Endothelial cell (in vitro differentiated cells): ENCODE measurements at regions not wholly inside any gene's neighbourhood (a gene's known extent, or its start where the extent isn't known, plus 50 kb on each side); places are given as distances from the start of the nearest gene placed in this dataset.

Experiments
- DNase-seq: peaks from one replicate; pipeline ENCODE4 v3.0.0; 2021; ENCODE audit warnings: low spot score
- H3K27ac Mint-ChIP-seq: one replicate; pipeline ENCODE4 v1.8.0; 2021; ENCODE audit warnings: mixed read lengths, inconsistent platforms; ENCODE audit not compliant: unreplicated experiment
- H3K27me3 Mint-ChIP-seq: one replicate; pipeline ENCODE4 v1.8.0; 2021; ENCODE audit warnings: mild to moderate bottlenecking, moderate library complexity, mixed read lengths, inconsistent platforms; ENCODE audit not compliant: unreplicated experiment
- H3K36me3 Mint-ChIP-seq: one replicate; pipeline ENCODE4 v1.8.0; 2021; ENCODE audit warnings: mild to moderate bottlenecking, low read depth, mixed read lengths, inconsistent platforms; ENCODE audit not compliant: unreplicated experiment
- H3K4me1 Mint-ChIP-seq: one replicate; pipeline ENCODE4 v1.8.0; 2021; ENCODE audit warnings: mild to moderate bottlenecking, mixed read lengths, inconsistent platforms; ENCODE audit not compliant: unreplicated experiment
- H3K4me3 Mint-ChIP-seq: one replicate; pipeline ENCODE4 v1.8.0; 2021; ENCODE audit warnings: mild to moderate bottlenecking, mixed read lengths, inconsistent platforms; ENCODE audit not compliant: unreplicated experiment
- H3K9me3 Mint-ChIP-seq: one replicate; pipeline ENCODE4 v1.8.0; 2021; ENCODE audit warnings: mixed read lengths, inconsistent platforms; ENCODE audit not compliant: unreplicated experiment
- CTCF ChIP-seq: fragments of 200-600 bp; sonication (generic); IDR thresholded peaks from one replicate; pipeline ENCODE4 v1.5.0; 2021; ENCODE audit warnings: antibody characterized with exemption; ENCODE audit not compliant: unreplicated experiment

- Mint-ChIP-seq H3K27me3 (peaks cover 6% of the 10 kb centered on the region), H3K36me3 (no peaks in the 10 kb centered on the region), H3K4me1 (peaks cover 54% of the 10 kb centered on the region), H3K27ac (no peak overlapping the region), H3K9me3 (no peaks in the 10 kb centered on the region), H3K4me3 (no peak overlapping the region)
- DNase-seq: no peak
- TF ChIP-seq CTCF: no peak
Measured at GRCh38 chr2:190785334-190785733, 95.3 kb upstream of the GLS start.

- Mint-ChIP-seq H3K36me3 (no peaks in the 10 kb centered on the region), H3K27me3 (peaks cover 7% of the 10 kb centered on the region), H3K4me1 (peaks cover 62% of the 10 kb centered on the region), H3K4me3 (no peak overlapping the region), H3K9me3 (no peaks in the 10 kb centered on the region), H3K27ac (no peak overlapping the region)
- no peak for TF ChIP-seq CTCF
- no peak for DNase-seq
Measured at GRCh38 chr2:190786404-190787166, 94.0 kb upstream of the GLS start.

- H3K4me1 Mint-ChIP-seq: peaks cover 61% of the 10 kb centered on the region
Measured at GRCh38 chr2:190787743-190788235, 92.8 kb upstream of the GLS start.

GRCh38 chr2:190789074-190790004, 91.3 kb upstream of the GLS start:
- no peak for DNase-seq
- Mint-ChIP-seq H3K36me3 (no peaks in the 10 kb centered on the region), H3K4me3 (no peak overlapping the region), H3K27me3 (peaks cover 6% of the 10 kb centered on the region), H3K27ac (peak overlapping the region; percentile 94), H3K9me3 (no peaks in the 10 kb centered on the region), H3K4me1 (peaks cover 67% of the 10 kb centered on the region)
- TF ChIP-seq CTCF: no peak

More at GRCh38 chr2:190787743-190788235, 92.8 kb upstream of the GLS start:
- no peak for DNase-seq
- no peak for TF ChIP-seq CTCF
- peaks cover 6% of the 10 kb centered on the region for H3K27me3 Mint-ChIP-seq
- peak overlapping the region; percentile 53 for H3K27ac Mint-ChIP-seq
- H3K9me3 Mint-ChIP-seq: no peaks in the 10 kb centered on the region
- H3K36me3 Mint-ChIP-seq: no peaks in the 10 kb centered on the region
- H3K4me3 Mint-ChIP-seq: no peak overlapping the region
